Suprapubic skin (tissue), 4 donors: ENCODE measurements at regions not wholly inside any gene's neighbourhood (a gene's known extent, or its start where the extent isn't known, plus 50 kb on each side); places are given as distances from the start of the nearest gene placed in this dataset.

ENCODE experiments used
- DNase-seq, 2 donors: peaks; one replicate each; pipeline ENCODE4 v3.0.0-alpha.2; 2019; ENCODE audit warnings: low spot score in 2 of 2
- H3K27ac ChIP-seq: fragments of 200-600 bp; sonication (generic); one replicate; pipeline ENCODE4 v1.5.1; 2019
- H3K27me3 ChIP-seq: fragments of 200-600 bp; sonication (generic); one replicate; pipeline ENCODE4 v1.5.1; 2019
- H3K36me3 ChIP-seq: fragments of 200-600 bp; sonication (generic); one replicate; pipeline ENCODE4 v1.5.1; 2019
- H3K4me1 ChIP-seq: fragments of 200-600 bp; sonication (generic); one replicate; pipeline ENCODE4 v1.5.1; 2019
- H3K4me3 ChIP-seq: fragments of 200-600 bp; sonication (generic); one replicate; pipeline ENCODE4 v1.5.1; 2019; ENCODE audit warnings: mild to moderate bottlenecking
- H3K9me3 ChIP-seq: fragments of 200-600 bp; sonication (generic); one replicate; pipeline ENCODE4 v1.5.1; 2019
- EP300 ChIP-seq: sonication (generic); formaldehyde crosslinking; IDR thresholded peaks from one replicate; pipeline ENCODE4 v1.6.1; 2017; ENCODE audit warnings: antibody characterized with exemption
- POLR2A ChIP-seq, 2 donors: fragments of 450-650 bp; IDR thresholded peaks; one replicate each; pipeline ENCODE4 v1.6.1; 2017; ENCODE audit warnings: antibody characterized with exemption in 2 of 2, mild to moderate bottlenecking in 2 of 2, moderate library complexity in 2 of 2
- POLR2AphosphoS5 ChIP-seq, 3 donors: sonication (generic); formaldehyde crosslinking; IDR thresholded peaks; one replicate each; pipeline ENCODE4 v1.6.1; 2017; ENCODE audit warnings: antibody characterized with exemption in 3 of 3
- WGBS: methylation state at CpG from one replicate; pipeline ENCODE4 v1.1.5; 2018; 5-methylcytosine and 5-hydroxymethylcytosine counted together
- TF ChIP-seq, protein P1 (sequence below), 2 donors: fragments of 200-600 bp in 1 of 2; fragments of 450-650 bp in 1 of 2; sonication (generic) in 1 of 2; IDR thresholded peaks; one replicate each; pipeline ENCODE4 v1.5.1; 2016 to 2019; ENCODE audit warnings: antibody characterized with exemption in 2 of 2, mild to moderate bottlenecking in 1 of 2, moderate library complexity in 1 of 2

GRCh38 chr6:48212501-48212900 lies 101.5 kb upstream of the PTCHD4 start:
- DNase-seq = no peak
- Histone ChIP-seq H3K27ac (no peak overlapping the region), H3K27me3 (no peaks in the 10 kb centered on the region), H3K36me3 (no peaks in the 10 kb centered on the region), H3K4me3 (no peak overlapping the region), H3K4me1 (no peaks in the 10 kb centered on the region), H3K9me3 (no peaks in the 10 kb centered on the region)
- WGBS = 20% methylated on average over 3 of the region's 3 CpGs
- TF ChIP-seq POLR2AphosphoS5 (IDR thresholded peaks at IDR 0.05) (no peak), POLR2A (IDR thresholded peaks at IDR 0.05) (no peak), EP300 (no peak)
- TF ChIP-seq, protein P1, sequence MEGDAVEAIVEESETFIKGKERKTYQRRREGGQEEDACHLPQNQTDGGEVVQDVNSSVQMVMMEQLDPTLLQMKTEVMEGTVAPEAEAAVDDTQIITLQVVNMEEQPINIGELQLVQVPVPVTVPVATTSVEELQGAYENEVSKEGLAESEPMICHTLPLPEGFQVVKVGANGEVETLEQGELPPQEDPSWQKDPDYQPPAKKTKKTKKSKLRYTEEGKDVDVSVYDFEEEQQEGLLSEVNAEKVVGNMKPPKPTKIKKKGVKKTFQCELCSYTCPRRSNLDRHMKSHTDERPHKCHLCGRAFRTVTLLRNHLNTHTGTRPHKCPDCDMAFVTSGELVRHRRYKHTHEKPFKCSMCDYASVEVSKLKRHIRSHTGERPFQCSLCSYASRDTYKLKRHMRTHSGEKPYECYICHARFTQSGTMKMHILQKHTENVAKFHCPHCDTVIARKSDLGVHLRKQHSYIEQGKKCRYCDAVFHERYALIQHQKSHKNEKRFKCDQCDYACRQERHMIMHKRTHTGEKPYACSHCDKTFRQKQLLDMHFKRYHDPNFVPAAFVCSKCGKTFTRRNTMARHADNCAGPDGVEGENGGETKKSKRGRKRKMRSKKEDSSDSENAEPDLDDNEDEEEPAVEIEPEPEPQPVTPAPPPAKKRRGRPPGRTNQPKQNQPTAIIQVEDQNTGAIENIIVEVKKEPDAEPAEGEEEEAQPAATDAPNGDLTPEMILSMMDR (IDR thresholded peaks at IDR 0.05) = no peak

GRCh38 chr6:48206091-48206490 lies 95.1 kb upstream of the PTCHD4 start:
- no peaks in the 10 kb centered on the region for H3K4me1 ChIP-seq
- no peak overlapping the region for H3K4me3 ChIP-seq
- 96% methylated on average over 1 of the region's 1 CpG for WGBS
- H3K27me3 ChIP-seq = no peaks in the 10 kb centered on the region
- H3K36me3 ChIP-seq = no peaks in the 10 kb centered on the region
- no peak overlapping the region for H3K27ac ChIP-seq
- peaks cover 5% of the 10 kb centered on the region for H3K9me3 ChIP-seq
- TF ChIP-seq POLR2A (IDR thresholded peaks at IDR 0.05) (no peak), EP300 (no peak), POLR2AphosphoS5 (IDR thresholded peaks at IDR 0.05) (no peak)
- TF ChIP-seq, protein P1 (IDR thresholded peaks at IDR 0.05) = no peak
- DNase-seq = no peak

DNA sequence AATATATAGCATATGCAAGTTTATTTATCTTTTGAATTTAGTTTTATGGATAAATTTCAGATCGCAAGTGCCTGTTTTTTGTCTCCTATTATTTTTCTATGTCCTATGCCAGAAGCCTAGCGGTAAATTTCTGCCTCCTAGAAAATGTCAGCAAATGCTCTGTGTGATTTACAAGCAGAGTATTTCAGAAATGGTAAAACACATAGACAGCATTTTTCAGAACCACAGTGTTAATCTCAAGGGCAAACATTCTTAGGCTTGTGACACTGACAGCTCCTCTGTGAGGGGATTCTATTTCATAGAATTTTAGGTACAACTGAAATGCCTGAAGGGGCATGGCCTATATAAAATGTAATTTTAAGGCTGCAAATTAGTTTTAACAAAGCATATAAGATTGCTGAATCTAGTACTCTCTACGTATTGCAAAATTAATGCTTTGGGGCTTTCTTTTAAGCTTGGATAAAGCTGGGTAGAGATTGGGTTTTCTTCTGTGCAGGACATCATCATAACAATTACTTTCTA lies 89.9 kb upstream of the PTCHD4 start:
- peaks cover 5% of the 10 kb centered on the region for H3K9me3 ChIP-seq
- no peaks in the 10 kb centered on the region for H3K36me3 ChIP-seq
- TF ChIP-seq EP300 (no peak), POLR2AphosphoS5 (IDR thresholded peaks at IDR 0.05) (no peak), POLR2A (IDR thresholded peaks at IDR 0.05) (no peak)
- TF ChIP-seq, protein P1 (IDR thresholded peaks at IDR 0.05) = no peak
- DNase-seq = no peak
- H3K27me3 ChIP-seq = no peaks in the 10 kb centered on the region
- no peaks in the 10 kb centered on the region for H3K4me1 ChIP-seq
- WGBS = 77% methylated on average over 3 of the region's 3 CpGs
- no peak overlapping the region for H3K4me3 ChIP-seq
- no peak overlapping the region for H3K27ac ChIP-seq

DNA sequence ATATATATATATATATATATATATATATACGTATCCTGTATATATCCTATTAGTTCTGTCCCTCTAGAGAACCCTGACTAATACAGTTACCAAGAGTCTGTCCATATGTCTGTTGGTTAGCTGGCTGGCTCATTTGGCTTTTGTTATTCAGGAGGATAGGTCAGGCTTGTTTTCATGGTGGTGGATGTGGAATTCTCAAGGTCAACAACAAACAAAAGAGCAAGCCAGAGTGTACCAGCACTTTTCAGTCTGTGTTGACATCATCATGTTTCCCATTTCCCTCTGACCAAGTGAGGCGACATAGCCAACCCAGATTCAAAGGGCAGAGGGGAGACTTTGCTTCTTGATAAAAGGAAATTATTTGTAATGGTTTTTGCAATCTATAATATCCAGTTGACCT lies 88.5 kb upstream of the PTCHD4 start:
- Histone ChIP-seq H3K4me3 (no peak overlapping the region), H3K27me3 (no peaks in the 10 kb centered on the region), H3K27ac (no peak overlapping the region), H3K4me1 (no peaks in the 10 kb centered on the region), H3K36me3 (no peaks in the 10 kb centered on the region), H3K9me3 (peaks cover 5% of the 10 kb centered on the region)
- 89% methylated on average over 2 of the region's 2 CpGs for WGBS
- DNase-seq = no peak
- TF ChIP-seq EP300 = no peak
- no peak for TF ChIP-seq POLR2A (IDR thresholded peaks at IDR 0.05)
- TF ChIP-seq POLR2AphosphoS5 (IDR thresholded peaks at IDR 0.05) = no peak
- TF ChIP-seq, protein P1 (IDR thresholded peaks at IDR 0.05) = no peak

GRCh38 chr6:48197941-48198340 lies 86.9 kb upstream of the PTCHD4 start:
- DNase-seq = no peak
- Histone ChIP-seq H3K27me3 (no peaks in the 10 kb centered on the region), H3K9me3 (peaks cover 5% of the 10 kb centered on the region), H3K4me3 (no peak overlapping the region), H3K36me3 (no peaks in the 10 kb centered on the region), H3K27ac (no peak overlapping the region), H3K4me1 (no peaks in the 10 kb centered on the region)
- TF ChIP-seq POLR2AphosphoS5 (IDR thresholded peaks at IDR 0.05) = no peak
- no peak for TF ChIP-seq POLR2A (IDR thresholded peaks at IDR 0.05)
- TF ChIP-seq EP300 = no peak
- TF ChIP-seq, protein P1 (IDR thresholded peaks at IDR 0.05) = no peak
- WGBS = 84% methylated on average over 2 of the region's 2 CpGs
